ENCODE measurements at regions not wholly inside any gene's neighbourhood (a gene's known extent, or its start where the extent isn't known, plus 50 kb on each side); places are given as distances from the start of the nearest gene placed in this dataset.

DNA sequence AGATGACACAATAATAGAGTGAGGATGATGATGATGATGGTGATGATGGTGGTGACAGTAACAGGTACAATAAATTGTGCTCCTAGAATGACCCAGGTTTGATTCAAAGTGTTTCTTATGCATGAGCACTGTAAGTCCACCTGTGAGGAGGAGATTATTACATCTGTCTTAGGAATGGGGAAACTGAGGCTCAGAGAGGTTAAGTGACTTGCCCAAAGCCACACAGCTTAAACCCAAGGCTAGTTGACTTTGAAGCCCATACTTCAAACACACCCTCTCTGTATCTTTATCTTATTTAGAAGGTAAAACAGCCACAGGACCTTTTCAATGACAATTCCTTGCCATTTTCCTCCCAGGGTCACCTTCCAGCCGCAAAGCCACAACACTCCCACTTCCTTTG is 88.9 kb downstream of the MIAT start:
- no peaks in the 10 kb centered on the region for H3K9me3 ChIP-seq (ENCODE audit: control insufficient read depth in 1 of 2, low read length in 2 of 2)
- H3K36me3 Mint-ChIP-seq = peaks cover 30 to 36% of the 10 kb centered on the region in 2 donors
- no peak overlapping the region for H3K4me3 Mint-ChIP-seq
- CTCF ChIA-PET (ENCODE audit: partially characterized antibody) = interaction anchor here (0.7 kb wide), 1 partner anchor 8 kb away, joined by 3 read pairs; no protein-coding TSS in a partner anchor
- no peaks in the 10 kb centered on the region for H3K27me3 ChIP-seq (ENCODE audit: insufficient read depth, low read length)
- H3K9me3 Mint-ChIP-seq = peaks cover 0 to 6% (median 0%) of the 10 kb centered on the region in 8 donors
- H3K4me1 Mint-ChIP-seq = peaks cover 7 to 11% (median 9%) of the 10 kb centered on the region in 4 donors
- DNase-seq = no peak
- no peaks in the 10 kb centered on the region for H3K27me3 Mint-ChIP-seq
- peaks cover 7% of the 10 kb centered on the region for H3K36me3 ChIP-seq (ENCODE audit: insufficient read depth, low read length)
- no peak overlapping the region for H3K27ac ChIP-seq (ENCODE audit: low read depth, low read length)
- POLR2A ChIA-PET (ENCODE audit: partially characterized antibody) = no interaction called here
- intact Hi-C loops (cut with micrococcal nuclease) = no loop called here
- H3K4me1 ChIP-seq (ENCODE audit: insufficient read depth, low read length) = no peaks in the 10 kb centered on the region
- peak overlapping the region in 1 of 7 donors; percentile 32 for H3K27ac Mint-ChIP-seq
- no peak overlapping the region for H3K4me3 ChIP-seq (ENCODE audit: low read length in 2 of 2)

DNA sequence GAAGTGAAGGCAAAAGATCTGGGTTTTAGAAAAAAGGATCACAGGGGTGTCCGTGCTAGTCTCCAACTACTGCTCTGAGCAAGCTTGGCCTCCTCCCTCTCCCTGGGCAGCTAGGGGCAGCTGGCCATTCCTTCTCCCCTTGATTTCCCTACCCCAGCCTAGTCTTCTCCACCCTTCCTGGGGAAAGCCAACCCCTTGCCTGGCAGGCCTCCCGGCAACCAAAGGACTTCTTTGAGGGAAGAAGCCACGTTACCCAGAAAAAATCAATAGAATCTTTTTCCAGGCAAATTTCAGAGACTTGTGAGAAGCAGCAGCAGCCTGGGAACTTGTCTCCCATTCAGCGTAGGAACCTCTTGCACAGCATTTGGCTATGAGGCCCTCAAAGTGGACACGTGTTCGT is 91.5 kb downstream of the MIAT start:
- Mint-ChIP-seq H3K9me3 (peaks cover 0 to 8% (median 0%) of the 10 kb centered on the region in 8 donors), H3K36me3 (peaks cover 18 to 26% of the 10 kb centered on the region in 2 donors), H3K27ac (no peak overlapping the region), H3K4me3 (no peak overlapping the region), H3K27me3 (no peaks in the 10 kb centered on the region), H3K4me1 (peaks cover 4 to 11% (median 8%) of the 10 kb centered on the region in 4 donors)
- H3K27ac ChIP-seq (ENCODE audit: low read depth, low read length) = no peak overlapping the region
- no peaks in the 10 kb centered on the region for H3K27me3 ChIP-seq (ENCODE audit: insufficient read depth, low read length)
- no peak for DNase-seq
- intact Hi-C loops (cut with micrococcal nuclease) = no loop called here
- ChIA-PET POLR2A (ENCODE audit: partially characterized antibody) (interaction anchor here (0.7 kb wide), 1 partner anchor 75 kb away, joined by 3 read pairs; no protein-coding TSS in a partner anchor), CTCF (ENCODE audit: partially characterized antibody) (no interaction called here)
- no peaks in the 10 kb centered on the region for H3K4me1 ChIP-seq (ENCODE audit: insufficient read depth, low read length)
- H3K36me3 ChIP-seq (ENCODE audit: insufficient read depth, low read length) = no peaks in the 10 kb centered on the region
- H3K4me3 ChIP-seq (ENCODE audit: low read length in 2 of 2) = no peak overlapping the region
- H3K9me3 ChIP-seq (ENCODE audit: control insufficient read depth in 1 of 2, low read length in 2 of 2) = no peaks in the 10 kb centered on the region

DNA sequence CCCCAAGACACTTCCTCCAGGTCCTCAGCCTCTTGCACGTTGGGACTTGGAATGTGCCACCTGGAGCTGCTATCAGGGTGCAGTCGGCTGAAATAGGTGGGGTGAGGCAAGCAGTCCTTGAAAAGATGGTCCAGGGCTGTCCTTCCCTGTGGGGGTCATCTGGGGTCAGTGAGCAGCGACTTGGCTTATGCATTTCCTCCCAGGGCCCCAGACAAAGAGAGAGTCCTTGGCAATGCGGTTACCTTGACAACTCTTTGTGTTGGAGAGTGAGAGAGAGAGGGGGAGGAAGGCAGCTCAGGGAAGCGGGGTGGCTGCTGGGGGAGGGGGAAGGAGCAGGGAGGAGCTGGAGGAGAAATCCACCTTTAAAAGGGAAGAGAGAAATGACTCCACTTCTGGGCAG is 93.8 kb downstream of the MIAT start:
- intact Hi-C loops (cut with micrococcal nuclease) = no loop called here
- no peaks in the 10 kb centered on the region for H3K27me3 ChIP-seq (ENCODE audit: insufficient read depth, low read length)
- H3K4me1 ChIP-seq (ENCODE audit: insufficient read depth, low read length) = no peaks in the 10 kb centered on the region
- no peak overlapping the region for H3K4me3 ChIP-seq (ENCODE audit: low read length in 2 of 2)
- peaks cover 0 to 7% (median 5%) of the 10 kb centered on the region in 4 donors for H3K4me1 Mint-ChIP-seq
- H3K9me3 Mint-ChIP-seq = peaks cover 0 to 8% (median 0%) of the 10 kb centered on the region in 8 donors
- H3K4me3 Mint-ChIP-seq = no peak overlapping the region
- no peak overlapping the region for H3K27ac ChIP-seq (ENCODE audit: low read depth, low read length)
- H3K9me3 ChIP-seq (ENCODE audit: control insufficient read depth in 1 of 2, low read length in 2 of 2) = no peaks in the 10 kb centered on the region
- H3K27ac Mint-ChIP-seq = no peak overlapping the region
- peaks cover 15 to 26% of the 10 kb centered on the region in 2 donors for H3K36me3 Mint-ChIP-seq
- H3K36me3 ChIP-seq (ENCODE audit: insufficient read depth, low read length) = no peaks in the 10 kb centered on the region
- H3K27me3 Mint-ChIP-seq = no peaks in the 10 kb centered on the region
- ChIA-PET CTCF (ENCODE audit: partially characterized antibody) (no interaction called here), POLR2A (ENCODE audit: partially characterized antibody) (no interaction called here)
- no peak for DNase-seq

GRCh38 chr22:26753125-26753862 is 95.9 kb downstream of the MIAT start:
- Histone ChIP-seq H3K4me3 (ENCODE audit: low read length in 2 of 2) (no peak overlapping the region), H3K27me3 (ENCODE audit: insufficient read depth, low read length) (no peaks in the 10 kb centered on the region), H3K4me1 (ENCODE audit: insufficient read depth, low read length) (no peaks in the 10 kb centered on the region), H3K36me3 (ENCODE audit: insufficient read depth, low read length) (no peaks in the 10 kb centered on the region), H3K27ac (ENCODE audit: low read depth, low read length) (no peak overlapping the region), H3K9me3 (ENCODE audit: control insufficient read depth in 1 of 2, low read length in 2 of 2) (no peaks in the 10 kb centered on the region)
- Mint-ChIP-seq H3K4me3 (no peak overlapping the region), H3K9me3 (peaks cover 0 to 13% (median 5%) of the 10 kb centered on the region in 8 donors), H3K27ac (peak overlapping the region in 1 of 7 donors; percentile 88), H3K4me1 (peaks cover 0 to 6% (median 3%) of the 10 kb centered on the region in 4 donors), H3K36me3 (peaks cover 17 to 36% of the 10 kb centered on the region in 2 donors), H3K27me3 (no peaks in the 10 kb centered on the region)
- CTCF ChIA-PET (ENCODE audit: partially characterized antibody) = no interaction called here
- DNase-seq = no peak
- intact Hi-C loops (cut with micrococcal nuclease) = no loop called here
- POLR2A ChIA-PET (ENCODE audit: partially characterized antibody) = no interaction called here

GRCh38 chr22:26756675-26757293 is 99.4 kb downstream of the MIAT start:
- H3K9me3 Mint-ChIP-seq = peaks cover 0 to 7% (median 5%) of the 10 kb centered on the region in 8 donors
- no peak overlapping the region for H3K4me3 ChIP-seq (ENCODE audit: low read length in 2 of 2)
- H3K27ac Mint-ChIP-seq = no peak overlapping the region
- intact Hi-C loops (cut with micrococcal nuclease) = no loop called here
- peaks cover 18 to 24% of the 10 kb centered on the region in 2 donors for H3K36me3 Mint-ChIP-seq
- H3K27me3 ChIP-seq (ENCODE audit: insufficient read depth, low read length) = no peaks in the 10 kb centered on the region
- H3K27me3 Mint-ChIP-seq = no peaks in the 10 kb centered on the region
- ChIA-PET POLR2A (ENCODE audit: partially characterized antibody) (no interaction called here), CTCF (ENCODE audit: partially characterized antibody) (interaction anchor here (0.6 to 1.1 kb wide), 3 partner anchors 9 to 28 kb away, joined by 3 read pairs; no protein-coding TSS in a partner anchor)
- no peak overlapping the region for H3K27ac ChIP-seq (ENCODE audit: low read depth, low read length)
- peaks cover 0 to 12% (median 1%) of the 10 kb centered on the region in 4 donors for H3K4me1 Mint-ChIP-seq
- no peaks in the 10 kb centered on the region for H3K9me3 ChIP-seq (ENCODE audit: control insufficient read depth in 1 of 2, low read length in 2 of 2)
- H3K4me3 Mint-ChIP-seq = no peak overlapping the region
- peak in 3 of 5 donors; percentile 20 to 42 (median 37) for DNase-seq
- H3K36me3 ChIP-seq (ENCODE audit: insufficient read depth, low read length) = no peaks in the 10 kb centered on the region
- no peaks in the 10 kb centered on the region for H3K4me1 ChIP-seq (ENCODE audit: insufficient read depth, low read length)

GRCh38 chr22:26757496-26757895 is 100.1 kb downstream of the MIAT start:
- Histone ChIP-seq H3K4me3 (ENCODE audit: low read length in 2 of 2) (no peak overlapping the region), H3K36me3 (ENCODE audit: insufficient read depth, low read length) (no peaks in the 10 kb centered on the region), H3K9me3 (ENCODE audit: control insufficient read depth in 1 of 2, low read length in 2 of 2) (no peaks in the 10 kb centered on the region), H3K27ac (ENCODE audit: low read depth, low read length) (no peak overlapping the region), H3K27me3 (ENCODE audit: insufficient read depth, low read length) (no peaks in the 10 kb centered on the region), H3K4me1 (ENCODE audit: insufficient read depth, low read length) (no peaks in the 10 kb centered on the region)
- Mint-ChIP-seq H3K27me3 (no peaks in the 10 kb centered on the region), H3K4me1 (peaks cover 0 to 12% (median 1%) of the 10 kb centered on the region in 4 donors), H3K27ac (peak overlapping the region in 1 of 7 donors; percentile 31), H3K36me3 (peaks cover 18 to 22% of the 10 kb centered on the region in 2 donors), H3K4me3 (no peak overlapping the region), H3K9me3 (peaks cover 0 to 7% (median 5%) of the 10 kb centered on the region in 8 donors)
- ChIA-PET CTCF (ENCODE audit: partially characterized antibody) (interaction anchor here (1.1 kb wide), 1 partner anchor 21 kb away, joined by 3 read pairs; no protein-coding TSS in a partner anchor), POLR2A (ENCODE audit: partially characterized antibody) (no interaction called here)
- intact Hi-C loops (cut with micrococcal nuclease) = no loop called here
- DNase-seq = no peak

Data from CD4-positive, alpha-beta memory T cell (primary cell).